Stomach (tissue), 8 donors: ENCODE measurements at regions not wholly inside any gene's neighbourhood (a gene's known extent, or its start where the extent isn't known, plus 50 kb on each side); places are given as distances from the start of the nearest gene placed in this dataset.
A peak's percentile ranks its signal among the peaks of the same experiment; 100 is the strongest.

Experiments
- DNase-seq, 2 donors: peaks; one replicate each; pipeline versions ENCODE4 v3.0.0 to v3.0.0-alpha.2; 2013 to 2019
- H3K27ac ChIP-seq, 5 donors: fragments of 200-600 bp in 4 of 5; sonication (generic) in 4 of 5; one replicate each; pipeline ENCODE4 v1.5.1; 2013 to 2019; ENCODE audit warnings: mild to moderate bottlenecking in 1 of 5, moderate library complexity in 1 of 5
- H3K27me3 ChIP-seq, 3 donors: fragments of 200-600 bp; sonication (generic); one replicate each; pipeline ENCODE4 v1.5.1; 2017 to 2019; ENCODE audit warnings: mixed run types in 1 of 3
- H3K36me3 ChIP-seq, 4 donors: fragments of 200-600 bp; sonication (generic); 1 replicate in 3 of 4; 2 replicates in 1 of 4; pipeline ENCODE4 v1.5.1; 2016 to 2019
- H3K4me1 ChIP-seq, 4 donors: fragments of 200-600 bp; sonication (generic); one replicate each; pipeline ENCODE4 v1.5.1; 2016 to 2019
- H3K4me3 ChIP-seq, 4 donors: fragments of 200-600 bp; sonication (generic) in 3 of 4; one replicate each; pipeline ENCODE4 v1.5.1; 2016 to 2019; ENCODE audit warnings: mild to moderate bottlenecking in 1 of 4
- H3K9me3 ChIP-seq, 4 donors: fragments of 200-600 bp; sonication (generic); one replicate each; pipeline ENCODE4 v1.5.1; 2016 to 2019
- EP300 ChIP-seq: sonication (generic); formaldehyde crosslinking; IDR thresholded peaks from one replicate; pipeline ENCODE4 v1.6.1; 2017; ENCODE audit warnings: antibody characterized with exemption
- POLR2A ChIP-seq, 4 donors: fragments of 450-650 bp; IDR thresholded peaks; one replicate each; pipeline ENCODE4 v1.6.1; 2016; ENCODE audit warnings: antibody characterized with exemption in 4 of 4, control low read depth in 2 of 4, mild to moderate bottlenecking in 1 of 4, moderate library complexity in 1 of 4
- POLR2AphosphoS5 ChIP-seq, 3 donors: sonication (generic); formaldehyde crosslinking; IDR thresholded peaks; one replicate each; pipeline ENCODE4 v1.6.1; 2016; ENCODE audit warnings: antibody characterized with exemption in 3 of 3
- whole genome bisulfite sequencing, 5 donors: extraction: QIAGEN DNeasy Blood & Tissue Kit in 3 of 5; methylation state at CpG; one replicate each; pipeline versions ENCODE4 v1.1.5 to v1.1.7; 2013 to 2018; 5-methylcytosine and 5-hydroxymethylcytosine counted together
- intact Hi-C: fragments of 100-400 bp; cut with DNase I; formaldehyde crosslinking; loops from one replicate; pipeline ENCODE4 v1.15.1; 2023; ENCODE audit warnings: low total_unique reads
- TF ChIP-seq, protein P1 (sequence below), 7 experiments: fragments of 450-650 bp in 4 of 7; fragments of 200-600 bp in 3 of 7; sonication (generic) in 3 of 7; IDR thresholded peaks; one replicate each; pipeline ENCODE4 v1.5.1; 2016 to 2019; ENCODE audit warnings: antibody characterized with exemption in 7 of 7, control low read depth in 2 of 7, mild to moderate bottlenecking in 1 of 7
- donor health status: healthy with polysubstance abuse.
- donor health status: Bipolar disorder and iron deficiency.
- donor health status: healthy.

DNA sequence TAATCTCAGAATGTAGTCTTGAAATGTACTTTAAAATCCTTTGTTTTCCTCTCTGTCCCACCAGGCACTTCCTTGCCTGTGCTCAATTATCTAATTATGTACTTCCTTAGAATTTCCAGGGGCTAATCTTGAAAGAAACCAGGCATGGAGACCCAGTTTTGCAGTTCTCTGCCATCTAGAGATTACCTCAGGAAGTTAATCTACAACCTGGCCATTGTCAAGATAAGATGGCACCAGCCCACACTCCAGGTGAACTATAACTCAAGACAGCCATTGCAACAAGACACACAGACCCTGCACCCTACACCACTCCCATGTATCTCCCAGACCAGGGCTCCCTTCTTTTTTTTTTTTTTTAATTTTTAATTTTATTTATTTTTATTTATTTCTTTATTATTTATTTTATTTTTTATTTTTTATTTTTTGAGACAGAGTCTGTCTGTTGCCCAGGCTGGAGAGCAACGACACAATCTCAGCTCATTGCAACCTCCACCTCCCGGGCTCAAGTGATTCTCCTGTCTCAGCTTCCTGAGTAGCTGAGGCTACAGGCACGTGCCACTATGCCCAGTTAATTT lies 85.9 kb upstream of the TRIM24 start:
- no peaks in the 10 kb centered on the region for H3K36me3 ChIP-seq
- H3K9me3 ChIP-seq: peaks cover 8 to 28% (median 23%) of the 10 kb centered on the region in 4 donors
- H3K4me3 ChIP-seq: no peak overlapping the region
- no peak overlapping the region for H3K27ac ChIP-seq
- intact Hi-C loops: no loop called here
- 92 to 98% (median 95%) methylated on average over 3 of the region's 3 CpGs for WGBS, 5 donors
- no peaks in the 10 kb centered on the region for H3K27me3 ChIP-seq
- no peak for DNase-seq
- no peak for TF ChIP-seq EP300
- TF ChIP-seq, protein P1, sequence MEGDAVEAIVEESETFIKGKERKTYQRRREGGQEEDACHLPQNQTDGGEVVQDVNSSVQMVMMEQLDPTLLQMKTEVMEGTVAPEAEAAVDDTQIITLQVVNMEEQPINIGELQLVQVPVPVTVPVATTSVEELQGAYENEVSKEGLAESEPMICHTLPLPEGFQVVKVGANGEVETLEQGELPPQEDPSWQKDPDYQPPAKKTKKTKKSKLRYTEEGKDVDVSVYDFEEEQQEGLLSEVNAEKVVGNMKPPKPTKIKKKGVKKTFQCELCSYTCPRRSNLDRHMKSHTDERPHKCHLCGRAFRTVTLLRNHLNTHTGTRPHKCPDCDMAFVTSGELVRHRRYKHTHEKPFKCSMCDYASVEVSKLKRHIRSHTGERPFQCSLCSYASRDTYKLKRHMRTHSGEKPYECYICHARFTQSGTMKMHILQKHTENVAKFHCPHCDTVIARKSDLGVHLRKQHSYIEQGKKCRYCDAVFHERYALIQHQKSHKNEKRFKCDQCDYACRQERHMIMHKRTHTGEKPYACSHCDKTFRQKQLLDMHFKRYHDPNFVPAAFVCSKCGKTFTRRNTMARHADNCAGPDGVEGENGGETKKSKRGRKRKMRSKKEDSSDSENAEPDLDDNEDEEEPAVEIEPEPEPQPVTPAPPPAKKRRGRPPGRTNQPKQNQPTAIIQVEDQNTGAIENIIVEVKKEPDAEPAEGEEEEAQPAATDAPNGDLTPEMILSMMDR (IDR thresholded peaks at IDR 0.05): no peak
- TF ChIP-seq POLR2A (IDR thresholded peaks at IDR 0.05): no peak
- no peak for TF ChIP-seq POLR2AphosphoS5 (IDR thresholded peaks at IDR 0.05)
- H3K4me1 ChIP-seq: no peaks in the 10 kb centered on the region

DNA sequence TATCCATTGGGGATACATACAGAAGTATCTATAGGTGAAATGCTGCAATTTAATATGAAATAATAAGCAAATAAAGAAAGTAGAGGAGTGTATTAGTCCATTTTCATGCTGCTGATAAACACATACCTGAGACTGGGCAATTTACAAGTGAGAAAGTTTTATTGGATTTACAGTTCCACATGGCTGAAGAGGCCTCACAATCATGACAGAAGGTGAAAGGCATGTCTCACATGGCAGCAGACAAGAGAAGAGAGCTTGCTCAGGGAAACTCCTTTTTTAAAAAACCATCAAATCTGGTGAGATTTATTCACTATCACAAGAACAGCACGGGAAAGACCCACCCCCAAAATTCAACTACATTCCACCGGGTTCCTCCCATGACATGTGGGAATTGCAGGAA lies 82.8 kb upstream of the TRIM24 start:
- H3K27ac ChIP-seq: no peak overlapping the region
- intact Hi-C loops: no loop called here
- 83 to 89% (median 86%) methylated on average over 2 of the region's 2 CpGs for WGBS, 5 donors

GRCh38 chr7:138378741-138379559 lies 81.1 kb upstream of the TRIM24 start:
- no peaks in the 10 kb centered on the region for H3K9me3 ChIP-seq
- no peaks in the 10 kb centered on the region for H3K27me3 ChIP-seq
- H3K4me3 ChIP-seq: no peak overlapping the region
- H3K27ac ChIP-seq: no peak overlapping the region
- intact Hi-C loops: no loop called here
- H3K4me1 ChIP-seq: no peaks in the 10 kb centered on the region
- H3K36me3 ChIP-seq: no peaks in the 10 kb centered on the region
- TF ChIP-seq, protein P1 (IDR thresholded peaks at IDR 0.05): no peak
- TF ChIP-seq EP300 (no peak), POLR2AphosphoS5 (IDR thresholded peaks at IDR 0.05) (no peak), POLR2A (IDR thresholded peaks at IDR 0.05) (no peak)
- WGBS, 5 donors: 81 to 94% (median 89%) methylated on average over 19 of the region's 19 CpGs
- DNase-seq: no peak

More for the DNA sequence above, 82.8 kb upstream of the TRIM24 start:
- no peaks in the 10 kb centered on the region for H3K4me1 ChIP-seq
- no peak overlapping the region for H3K4me3 ChIP-seq
- no peaks in the 10 kb centered on the region for H3K36me3 ChIP-seq
- TF ChIP-seq, protein P1 (IDR thresholded peaks at IDR 0.05): no peak
- no peaks in the 10 kb centered on the region for H3K27me3 ChIP-seq
- no peak for DNase-seq
- H3K9me3 ChIP-seq: no peaks in the 10 kb centered on the region

DNA sequence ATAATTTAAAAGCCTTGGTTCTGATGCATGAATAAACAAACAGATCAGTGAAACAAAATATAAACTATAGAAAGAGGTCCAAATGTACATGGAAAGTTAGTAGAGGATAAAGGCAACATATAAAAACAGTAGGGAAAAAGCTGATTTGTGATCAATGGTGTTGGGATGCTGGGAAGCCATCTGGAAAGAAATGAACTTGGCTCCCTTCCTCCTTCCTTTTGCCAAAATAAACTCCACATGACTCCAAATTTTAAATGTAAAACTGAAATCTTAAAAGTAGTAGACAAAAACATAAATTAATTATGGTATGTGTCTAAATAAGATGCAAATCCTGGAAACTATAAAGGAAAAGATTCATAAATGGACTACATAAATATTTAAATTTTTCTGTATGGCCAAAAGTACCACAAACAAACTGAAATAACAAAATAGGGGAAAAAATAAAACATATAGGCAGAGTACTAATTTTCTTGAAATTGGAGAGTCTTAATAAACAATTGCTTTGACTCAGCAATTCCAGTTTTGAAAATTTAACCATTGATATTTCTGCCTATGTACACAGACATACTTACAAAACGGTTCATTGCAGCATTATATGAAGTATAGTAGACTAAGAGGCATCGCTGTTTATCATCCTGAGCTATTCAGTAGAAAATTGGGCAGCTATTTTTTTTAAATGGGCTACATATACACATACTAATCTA lies 77.0 kb upstream of the TRIM24 start:
- H3K9me3 ChIP-seq: peaks cover 0 to 2% (median 0%) of the 10 kb centered on the region in 4 donors
- no peak overlapping the region for H3K27ac ChIP-seq
- no peaks in the 10 kb centered on the region for H3K4me1 ChIP-seq
- no peaks in the 10 kb centered on the region for H3K36me3 ChIP-seq
- WGBS, 5 donors: 78 to 86% (median 81%) methylated on average over 2 of the region's 2 CpGs
- H3K27me3 ChIP-seq: no peaks in the 10 kb centered on the region
- TF ChIP-seq POLR2AphosphoS5 (IDR thresholded peaks at IDR 0.05) (no peak), EP300 (no peak), POLR2A (IDR thresholded peaks at IDR 0.05) (no peak)
- TF ChIP-seq, protein P1 (IDR thresholded peaks at IDR 0.05): no peak
- no peak overlapping the region for H3K4me3 ChIP-seq
- intact Hi-C loops: no loop called here
- peak in 1 of 2 donors; percentile 43 for DNase-seq
